H9 (cell line): ENCODE measurements at regions not wholly inside any gene's neighbourhood (a gene's known extent, or its start where the extent isn't known, plus 50 kb on each side); places are given as distances from the start of the nearest gene placed in this dataset.

ENCODE experiments used
- DNase-seq: peaks from one replicate; pipeline ENCODE4 v3.0.0-alpha.2; 2017
- H2AFZ ChIP-seq: one replicate; pipeline ENCODE4 v1.6.1; 2013; ENCODE audit warnings: mild to moderate bottlenecking, low read length, control low read depth, moderate library complexity
- H2AK5ac ChIP-seq: 2 replicates; pipeline ENCODE4 v1.6.1; 2013; ENCODE audit warnings: low read length, control low read depth, mixed read lengths; ENCODE audit not compliant: insufficient read length
- H2BK120ac ChIP-seq: one replicate; pipeline ENCODE4 v1.6.1; 2013; ENCODE audit warnings: low read depth, mild to moderate bottlenecking, low read length, control low read depth, inconsistent platforms; ENCODE audit not compliant: poor library complexity, severe bottlenecking
- H2BK12ac ChIP-seq: 2 replicates; pipeline ENCODE4 v1.6.1; 2013; ENCODE audit warnings: low read length, control low read depth, mixed read lengths, low read depth; ENCODE audit not compliant: insufficient read length
- H2BK15ac ChIP-seq: 2 replicates; pipeline ENCODE4 v1.6.1; 2013; ENCODE audit warnings: low read depth, low read length, control low read depth
- H2BK20ac ChIP-seq: one replicate; pipeline ENCODE4 v1.6.1; 2013; ENCODE audit warnings: low read depth, mild to moderate bottlenecking, low read length, control low read depth, inconsistent platforms; ENCODE audit not compliant: poor library complexity, severe bottlenecking
- H2BK5ac ChIP-seq: 2 replicates; pipeline ENCODE4 v1.6.1; 2013; ENCODE audit warnings: low read length, control low read depth, mixed read lengths; ENCODE audit not compliant: insufficient read length
- H3K14ac ChIP-seq: 2 replicates; pipeline ENCODE4 v1.6.1; 2013; ENCODE audit warnings: low read length, control low read depth; ENCODE audit not compliant: insufficient read depth
- H3K18ac ChIP-seq: 2 replicates; pipeline ENCODE4 v1.6.1; 2013; ENCODE audit warnings: low read depth, mild to moderate bottlenecking, mixed read lengths, low read length, control low read depth; ENCODE audit not compliant: insufficient read length
- H3K23ac ChIP-seq: 2 replicates; pipeline ENCODE4 v1.6.1; 2013; ENCODE audit warnings: low read length, control low read depth, mixed read lengths, low read depth; ENCODE audit not compliant: insufficient read length
- H3K23me2 ChIP-seq: 2 replicates; pipeline ENCODE4 v1.6.1; 2013; ENCODE audit warnings: low read depth, mild to moderate bottlenecking, mixed read lengths, low read length, control low read depth; ENCODE audit not compliant: insufficient read length, poor library complexity, severe bottlenecking
- H3K27ac ChIP-seq: 2 replicates; pipeline ENCODE4 v1.5.1; 2013; ENCODE audit warnings: low read length, control low read depth, mixed read lengths, low read depth; ENCODE audit not compliant: insufficient read length
- H3K27me3 ChIP-seq: 2 replicates; pipeline ENCODE4 v1.6.1; 2013; ENCODE audit warnings: low read length, control low read depth, inconsistent platforms; ENCODE audit not compliant: insufficient read depth
- H3K4ac ChIP-seq: 2 replicates; pipeline ENCODE4 v1.6.1; 2013; ENCODE audit warnings: low read depth, mild to moderate bottlenecking, control low read depth, inconsistent platforms, low read length, moderate library complexity
- H3K4me1 ChIP-seq: 2 replicates; pipeline ENCODE4 v1.6.1; 2013; ENCODE audit warnings: low read length, control low read depth, inconsistent platforms; ENCODE audit not compliant: insufficient read depth
- H3K4me2 ChIP-seq: 2 replicates; pipeline ENCODE4 v1.6.1; 2013; ENCODE audit warnings: low read length, control low read depth, mixed read lengths; ENCODE audit not compliant: insufficient read length, insufficient read depth
- H3K56ac ChIP-seq: 2 replicates; pipeline ENCODE4 v1.6.1; 2013; ENCODE audit warnings: low read depth, mild to moderate bottlenecking, mixed read lengths, low read length, control low read depth; ENCODE audit not compliant: insufficient read length
- H3K79me1 ChIP-seq: 2 replicates; pipeline ENCODE4 v1.6.1; 2013; ENCODE audit warnings: low read depth, mild to moderate bottlenecking, moderate library complexity, low read length, control low read depth, inconsistent platforms; ENCODE audit not compliant: insufficient read depth, poor library complexity, severe bottlenecking
- H3K79me2 ChIP-seq: 2 replicates; pipeline ENCODE4 v1.6.1; 2013; ENCODE audit warnings: low read length, control low read depth, inconsistent platforms; ENCODE audit not compliant: insufficient read depth
- H3K9ac ChIP-seq: 2 replicates; pipeline ENCODE4 v1.6.1; 2013; ENCODE audit warnings: low read length, control low read depth, mixed read lengths; ENCODE audit not compliant: insufficient read length; ENCODE audit errors: extremely low read depth
- H3K9me3 ChIP-seq: one replicate; pipeline ENCODE4 v1.6.1; 2013; ENCODE audit warnings: low read depth, low read length, inconsistent platforms; ENCODE audit not compliant: control insufficient read depth
- H3T11ph ChIP-seq: one replicate; pipeline ENCODE4 v1.6.1; 2013; ENCODE audit warnings: mild to moderate bottlenecking, low read length, control low read depth, inconsistent platforms
- H4K20me1 ChIP-seq: one replicate; pipeline ENCODE4 v1.6.1; 2013; ENCODE audit not compliant: control insufficient read depth, insufficient read length, insufficient read depth
- H4K5ac ChIP-seq: 2 replicates; pipeline ENCODE4 v1.6.1; 2013; ENCODE audit warnings: low read depth, mild to moderate bottlenecking, mixed read lengths, low read length, control low read depth; ENCODE audit not compliant: insufficient read length
- H4K8ac ChIP-seq: replicated peaks from 2 replicates; pipeline ENCODE4 v1.6.1; 2013; ENCODE audit warnings: low read length, control low read depth, mixed read lengths, low read depth; ENCODE audit not compliant: insufficient read length
- H4K91ac ChIP-seq: 2 replicates; pipeline ENCODE4 v1.6.1; 2013; ENCODE audit warnings: low read depth, mild to moderate bottlenecking, moderate library complexity, mixed read lengths, low read length, control low read depth; ENCODE audit not compliant: insufficient read length
- H3K27ac Mint-ChIP-seq, 3 experiments: 2 replicates in 2 of 3; 3 replicates in 1 of 3; pipeline ENCODE4 v1.8.0; 2020 to 2021; ENCODE audit warnings: mixed read lengths in 3 of 3, mild to moderate bottlenecking in 1 of 3, moderate library complexity in 1 of 3
- H3K27me3 Mint-ChIP-seq: 2 replicates; pipeline ENCODE4 v1.8.0; 2021; ENCODE audit warnings: low read depth, mild to moderate bottlenecking, moderate library complexity, mixed read lengths
- H3K36me3 Mint-ChIP-seq, 3 experiments: 2 replicates in 2 of 3; 3 replicates in 1 of 3; pipeline ENCODE4 v1.8.0; 2020 to 2021; ENCODE audit warnings: low read depth in 3 of 3, mixed read lengths in 3 of 3; ENCODE audit not compliant: insufficient read depth in 1 of 3
- H3K4me1 Mint-ChIP-seq, 2 experiments: 2 replicates each; pipeline ENCODE4 v1.8.0; 2020; ENCODE audit warnings: mixed read lengths in 2 of 2
- H3K4me3 Mint-ChIP-seq, 2 experiments: 2 replicates in 1 of 2; 3 replicates in 1 of 2; pipeline ENCODE4 v1.8.0; 2020 to 2021; ENCODE audit warnings: mild to moderate bottlenecking in 2 of 2, mixed read lengths in 2 of 2, moderate library complexity in 1 of 2
- H3K9me3 Mint-ChIP-seq, 2 experiments: 2 replicates in 1 of 2; 3 replicates in 1 of 2; pipeline ENCODE4 v1.8.0; 2020; ENCODE audit warnings: mild to moderate bottlenecking in 2 of 2, mixed read lengths in 2 of 2, moderate library complexity in 1 of 2
- WGBS: extraction: QIAGEN DNeasy Blood & Tissue Kit; methylation state at CpG from one replicate; pipeline ENCODE4 v1.1.7; 2013; ENCODE audit warnings: missing lambda C conversion rate, low lambda C conversion rate, mixed read lengths; ENCODE audit not compliant: insufficient read length; ENCODE audit errors: extremely low coverage; 5-methylcytosine and 5-hydroxymethylcytosine counted together
- TF ChIP-seq, protein P1 (sequence below): fragments of 200-600 bp; sonication (generic); conservative IDR thresholded peaks from 3 replicates; pipeline ENCODE4 v1.8.0; 2021; ENCODE audit warnings: antibody characterized with exemption, mild to moderate bottlenecking

- Histone ChIP-seq H4K8ac (no peak overlapping the region), H3K23me2 (no peaks in the 10 kb centered on the region), H2BK15ac (no peak overlapping the region), H3K9me3 (no peaks in the 10 kb centered on the region), H2BK120ac (no peak overlapping the region), H2BK20ac (no peak overlapping the region), H3K23ac (no peak overlapping the region), H3K56ac (no peak overlapping the region), H3K79me1 (no peaks in the 10 kb centered on the region), H4K20me1 (no peaks in the 10 kb centered on the region), H3T11ph (no peak overlapping the region), H2BK12ac (no peak overlapping the region), H3K4me2 (no peak overlapping the region), H2AFZ (no peak overlapping the region), H2AK5ac (no peak overlapping the region), H3K9ac (no peak overlapping the region), H4K91ac (no peak overlapping the region), H3K79me2 (no peaks in the 10 kb centered on the region), H4K5ac (no peak overlapping the region), H3K27ac (no peak overlapping the region), H3K27me3 (no peaks in the 10 kb centered on the region), H3K18ac (no peak overlapping the region), H2BK5ac (no peak overlapping the region), H3K4ac (no peak overlapping the region), H3K14ac (no peak overlapping the region), H3K4me1 (no peaks in the 10 kb centered on the region)
- Mint-ChIP-seq H3K4me1 (peaks cover 3 to 4% of the 10 kb centered on the region in 2 experiments), H3K27ac (no peak overlapping the region), H3K4me3 (no peak overlapping the region), H3K9me3 (no peaks in the 10 kb centered on the region; a peak in 1 of 5 replicates), H3K36me3 (peaks cover 0 to 6% (median 0%) of the 10 kb centered on the region in 3 experiments; a peak in 1 of 7 replicates), H3K27me3 (no peaks in the 10 kb centered on the region)
- WGBS = no CpG with 5 or more reads among the region's 1 CpG
- DNase-seq = no peak
- TF ChIP-seq, protein P1, sequence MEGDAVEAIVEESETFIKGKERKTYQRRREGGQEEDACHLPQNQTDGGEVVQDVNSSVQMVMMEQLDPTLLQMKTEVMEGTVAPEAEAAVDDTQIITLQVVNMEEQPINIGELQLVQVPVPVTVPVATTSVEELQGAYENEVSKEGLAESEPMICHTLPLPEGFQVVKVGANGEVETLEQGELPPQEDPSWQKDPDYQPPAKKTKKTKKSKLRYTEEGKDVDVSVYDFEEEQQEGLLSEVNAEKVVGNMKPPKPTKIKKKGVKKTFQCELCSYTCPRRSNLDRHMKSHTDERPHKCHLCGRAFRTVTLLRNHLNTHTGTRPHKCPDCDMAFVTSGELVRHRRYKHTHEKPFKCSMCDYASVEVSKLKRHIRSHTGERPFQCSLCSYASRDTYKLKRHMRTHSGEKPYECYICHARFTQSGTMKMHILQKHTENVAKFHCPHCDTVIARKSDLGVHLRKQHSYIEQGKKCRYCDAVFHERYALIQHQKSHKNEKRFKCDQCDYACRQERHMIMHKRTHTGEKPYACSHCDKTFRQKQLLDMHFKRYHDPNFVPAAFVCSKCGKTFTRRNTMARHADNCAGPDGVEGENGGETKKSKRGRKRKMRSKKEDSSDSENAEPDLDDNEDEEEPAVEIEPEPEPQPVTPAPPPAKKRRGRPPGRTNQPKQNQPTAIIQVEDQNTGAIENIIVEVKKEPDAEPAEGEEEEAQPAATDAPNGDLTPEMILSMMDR = no peak
Measured at GRCh38 chr3:106578911-106579310, 710.1 kb upstream of the CBLB start.
